GM12801 (cell line): ENCODE measurements at regions not wholly inside any gene's neighbourhood (a gene's known extent, or its start where the extent isn't known, plus 50 kb on each side); places are given as distances from the start of the nearest gene placed in this dataset.

Experiments used
- CTCF ChIP-seq: IDR thresholded peaks from one replicate; pipeline ENCODE4 v1.5.1; 2011; ENCODE audit warnings: control low read depth; ENCODE audit not compliant: insufficient read length; ENCODE audit errors: extremely low read depth

GRCh38 chr14:62006116-62006731 lies 244.0 kb downstream of the SNAPC1 start:
- no peak for TF ChIP-seq CTCF

GRCh38 chr14:62015243-62015642 lies 253.0 kb downstream of the SNAPC1 start:
- no peak for TF ChIP-seq CTCF

- TF ChIP-seq CTCF: no peak
Measured at GRCh38 chr14:62015945-62016344, 253.7 kb downstream of the SNAPC1 start.

- TF ChIP-seq CTCF: no peak
Measured at GRCh38 chr14:62017651-62018230, 255.5 kb downstream of the SNAPC1 start.

- TF ChIP-seq CTCF: no peak
Measured at GRCh38 chr14:62018606-62019005, 256.4 kb downstream of the SNAPC1 start.

- no peak for TF ChIP-seq CTCF
Measured at GRCh38 chr14:62027958-62028357, 265.7 kb downstream of the SNAPC1 start.

- TF ChIP-seq CTCF: no peak
Measured at GRCh38 chr14:62029569-62029924, 267.3 kb downstream of the SNAPC1 start.
